ENCODE measurements at regions not wholly inside any gene's neighbourhood (a gene's known extent, or its start where the extent isn't known, plus 50 kb on each side); places are given as distances from the start of the nearest gene placed in this dataset.
A peak's percentile ranks its signal among the peaks of the same experiment; 100 is the strongest.
"Not testable (repeated sequence)": the region's sequence is repeated elsewhere in the genome, so short reads cannot be mapped to it uniquely, and the experiment has no call there.

GRCh38 chr2:75920859-75921551 lies 210.3 kb upstream of the GCFC2 start:
- no peak for DNase-seq (ENCODE audit: low read depth in 2 of 2)

GRCh38 chr2:75915851-75916634 lies 205.3 kb upstream of the GCFC2 start:
- no peak for DNase-seq (ENCODE audit: low read depth in 2 of 2)

GRCh38 chr2:75896779-75897366 lies 186.2 kb upstream of the GCFC2 start:
- peak in 1 of 2 donors; percentile 2 for DNase-seq (ENCODE audit: low read depth in 2 of 2)

GRCh38 chr2:75894170-75894569 lies 183.5 kb upstream of the GCFC2 start:
- DNase-seq (ENCODE audit: low read depth in 2 of 2): no peak

GRCh38 chr2:75892490-75892889 lies 181.8 kb upstream of the GCFC2 start:
- DNase-seq (ENCODE audit: low read depth in 2 of 2): no peak

GRCh38 chr2:75882530-75882929 lies 171.8 kb upstream of the GCFC2 start:
- no peak for DNase-seq (ENCODE audit: low read depth in 2 of 2)

- not testable (repeated sequence) for DNase-seq (ENCODE audit: low read depth in 2 of 2)
Observed at GRCh38 chr2:75875606-75876005, 164.9 kb upstream of the GCFC2 start.

GRCh38 chr2:75871762-75872614 lies 161.3 kb upstream of the GCFC2 start:
- not testable (repeated sequence) for DNase-seq (ENCODE audit: low read depth in 2 of 2)

- DNase-seq (ENCODE audit: low read depth in 2 of 2): no peak
Observed at GRCh38 chr2:75870651-75871137, 160.0 kb upstream of the GCFC2 start.

- DNase-seq (ENCODE audit: low read depth in 2 of 2): no peak
Observed at GRCh38 chr2:75870133-75870532, 159.4 kb upstream of the GCFC2 start.

GRCh38 chr2:75865702-75866101 lies 155.0 kb upstream of the GCFC2 start:
- DNase-seq (ENCODE audit: low read depth in 2 of 2): no peak

GRCh38 chr2:75865083-75865482 lies 154.4 kb upstream of the GCFC2 start:
- no peak for DNase-seq (ENCODE audit: low read depth in 2 of 2)

GRCh38 chr2:75862547-75862946 lies 151.8 kb upstream of the GCFC2 start:
- no peak for DNase-seq (ENCODE audit: low read depth in 2 of 2)

- DNase-seq (ENCODE audit: low read depth in 2 of 2): no peak
Observed at GRCh38 chr2:75853436-75853835, 142.7 kb upstream of the GCFC2 start.

GRCh38 chr2:75852639-75853038 lies 141.9 kb upstream of the GCFC2 start:
- no peak for DNase-seq (ENCODE audit: low read depth in 2 of 2)

GRCh38 chr2:75846683-75847190 lies 136.0 kb upstream of the GCFC2 start:
- peak in 1 of 2 donors; percentile 69 for DNase-seq (ENCODE audit: low read depth in 2 of 2)

GRCh38 chr2:75844651-75845050 lies 133.9 kb upstream of the GCFC2 start:
- no peak for DNase-seq (ENCODE audit: low read depth in 2 of 2)

- not testable (repeated sequence) for DNase-seq (ENCODE audit: low read depth in 2 of 2)
Observed at GRCh38 chr2:75834588-75834987, 123.9 kb upstream of the GCFC2 start.

- no peak for DNase-seq (ENCODE audit: low read depth in 2 of 2)
Observed at GRCh38 chr2:75833386-75833785, 122.7 kb upstream of the GCFC2 start.

GRCh38 chr2:75828826-75829225 lies 118.1 kb upstream of the GCFC2 start:
- DNase-seq (ENCODE audit: low read depth in 2 of 2): no peak

- DNase-seq (ENCODE audit: low read depth in 2 of 2): not testable (repeated sequence)
Observed at GRCh38 chr2:75823515-75823914, 112.8 kb upstream of the GCFC2 start.

Data from dermis microvascular lymphatic vessel endothelial cell (primary cell).